Peyer's patch (tissue), 4 donors: ENCODE measurements at regions not wholly inside any gene's neighbourhood (a gene's known extent, or its start where the extent isn't known, plus 50 kb on each side); places are given as distances from the start of the nearest gene placed in this dataset.

Experiments used
- POLR2A ChIP-seq, 2 donors: fragments of 450-650 bp; IDR thresholded peaks; one replicate each; pipeline ENCODE4 v1.5.1; 2017; ENCODE audit warnings: antibody characterized with exemption in 2 of 2, mild to moderate bottlenecking in 2 of 2, moderate library complexity in 2 of 2
- TF ChIP-seq, protein P1 (sequence below), 6 experiments: fragments of 450-650 bp in 4 of 6; fragments of 200-600 bp in 2 of 6; sonication (generic) in 1 of 6; IDR thresholded peaks; one replicate each; pipeline ENCODE4 v1.5.1; 2017 to 2019; ENCODE audit warnings: antibody characterized with exemption in 6 of 6, mild to moderate bottlenecking in 3 of 6, moderate library complexity in 1 of 6

- TF ChIP-seq, protein P1, sequence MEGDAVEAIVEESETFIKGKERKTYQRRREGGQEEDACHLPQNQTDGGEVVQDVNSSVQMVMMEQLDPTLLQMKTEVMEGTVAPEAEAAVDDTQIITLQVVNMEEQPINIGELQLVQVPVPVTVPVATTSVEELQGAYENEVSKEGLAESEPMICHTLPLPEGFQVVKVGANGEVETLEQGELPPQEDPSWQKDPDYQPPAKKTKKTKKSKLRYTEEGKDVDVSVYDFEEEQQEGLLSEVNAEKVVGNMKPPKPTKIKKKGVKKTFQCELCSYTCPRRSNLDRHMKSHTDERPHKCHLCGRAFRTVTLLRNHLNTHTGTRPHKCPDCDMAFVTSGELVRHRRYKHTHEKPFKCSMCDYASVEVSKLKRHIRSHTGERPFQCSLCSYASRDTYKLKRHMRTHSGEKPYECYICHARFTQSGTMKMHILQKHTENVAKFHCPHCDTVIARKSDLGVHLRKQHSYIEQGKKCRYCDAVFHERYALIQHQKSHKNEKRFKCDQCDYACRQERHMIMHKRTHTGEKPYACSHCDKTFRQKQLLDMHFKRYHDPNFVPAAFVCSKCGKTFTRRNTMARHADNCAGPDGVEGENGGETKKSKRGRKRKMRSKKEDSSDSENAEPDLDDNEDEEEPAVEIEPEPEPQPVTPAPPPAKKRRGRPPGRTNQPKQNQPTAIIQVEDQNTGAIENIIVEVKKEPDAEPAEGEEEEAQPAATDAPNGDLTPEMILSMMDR (IDR thresholded peaks at IDR 0.05) = no peak
- no peak for TF ChIP-seq POLR2A (IDR thresholded peaks at IDR 0.05)
Measured at GRCh38 chr10:110394296-110394695, 89.6 kb upstream of the SMNDC1 start.
